B cell (primary cell): ENCODE measurements at regions not wholly inside any gene's neighbourhood (a gene's known extent, or its start where the extent isn't known, plus 50 kb on each side); places are given as distances from the start of the nearest gene placed in this dataset.

ENCODE experiments used
- CTCF ChIP-seq: fragments of 200-600 bp; IDR thresholded peaks from one replicate; pipeline ENCODE4 v1.8.0; 2022; ENCODE audit warnings: antibody characterized with exemption, mild to moderate bottlenecking
- EZH2 ChIP-seq: IDR thresholded peaks from 2 replicates; pipeline ENCODE4 v1.6.1; 2012; ENCODE audit warnings: borderline replicate concordance, low read depth, mild to moderate bottlenecking, moderate library complexity, low read length; ENCODE audit not compliant: insufficient read depth, poor library complexity, severe bottlenecking

DNA sequence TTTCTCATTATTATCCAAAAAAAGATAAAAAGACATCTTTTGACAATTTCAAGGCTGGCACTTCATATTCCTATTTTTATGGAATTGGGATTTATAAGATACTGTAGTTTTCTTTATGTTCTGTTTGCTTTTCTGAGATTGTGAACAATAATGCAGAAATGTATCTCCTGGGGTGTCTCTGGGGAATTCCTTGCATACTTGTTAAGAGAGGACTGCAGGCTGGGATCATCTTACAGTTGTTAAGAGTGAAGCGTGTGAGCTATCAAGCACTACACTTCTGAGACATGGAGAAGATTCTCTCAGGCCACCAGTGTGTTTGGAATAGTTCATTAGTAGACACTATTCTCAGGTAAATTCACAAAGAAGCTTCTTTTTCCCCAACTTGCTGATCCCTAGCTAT, 963.3 kb upstream of the GJE1 start:
- TF ChIP-seq CTCF (no peak), EZH2 (no peak)
